HepG2 (cell line): ENCODE measurements at regions not wholly inside any gene's neighbourhood (a gene's known extent, or its start where the extent isn't known, plus 50 kb on each side); places are given as distances from the start of the nearest gene placed in this dataset.

ENCODE experiments used
- ATAC-seq: fragments of 200-7000 bp; cut with Tn5 transposase; 3 replicates; pipeline ENCODE4 v1.9.1; 2020; ENCODE audit warnings: mild to moderate bottlenecking, moderate library complexity
- BruUV-seq: library from RNA; stranded (reverse); fragments of 400-500 nt; replicated peaks from 2 replicates; lab custom pipeline; 2021; lab: Mats Ljungman, UMichigan
- CTCF ChIA-PET: fragments of 300-600 bp; formaldehyde crosslinking; extraction: SDS; loops from one replicate; lab custom pipeline; 2021; ENCODE audit warnings: low total read pairs, inconsistent platforms, low intra/inter-chr PET ratio; lab: Yijun Ruan, JAX
- POLR2A ChIA-PET: fragments of 350-600 bp; sonication (Branson Sonifier 250); formaldehyde crosslinking; loops from one replicate; lab custom pipeline; 2020; ENCODE audit warnings: antibody characterized with exemption, inconsistent platforms; lab: Yijun Ruan, JAX
- DNase-seq: peaks from one replicate; pipeline ENCODE4 v3.0.0-alpha.2; 2015; ENCODE audit warnings: low spot score
- FAIRE-seq: peaks from 3 replicates; lab custom pipeline; 2011; peaks lifted over from hg19 to GRCh38; lab: Jason Lieb, UNC
- H2AFZ ChIP-seq: one replicate; pipeline ENCODE4 v1.6.1; 2011; ENCODE audit warnings: low read length, inconsistent platforms
- H3K27ac ChIP-seq: fragments of 300-600 bp; 3 replicates; pipeline ENCODE4 v1.8.0; 2011; ENCODE audit warnings: mixed run types, mild to moderate bottlenecking, mixed read lengths, low read length, inconsistent platforms; ENCODE audit not compliant: insufficient read depth; ENCODE audit errors: extremely low read length
- H3K27me3 ChIP-seq, 2 experiments: fragments of 200-600 bp in 1 of 2; 2 replicates in 1 of 2; 3 replicates in 1 of 2; pipeline versions ENCODE4 v1.6.0 to v1.8.0; 2011; ENCODE audit warnings: low read length in 2 of 2, mild to moderate bottlenecking in 2 of 2, moderate library complexity in 2 of 2, inconsistent platforms in 1 of 2; ENCODE audit not compliant: insufficient read depth in 2 of 2, control insufficient read depth in 1 of 2
- H3K36me3 ChIP-seq, 2 experiments: fragments of 200-600 bp in 1 of 2; replicated peaks in 1 of 2; 2 replicates in 1 of 2; 3 replicates in 1 of 2; pipeline versions ENCODE4 v1.5.1 to v1.8.0; 2011; ENCODE audit warnings: low read length in 2 of 2, inconsistent platforms in 1 of 2; ENCODE audit not compliant: insufficient read depth in 2 of 2, control insufficient read depth in 1 of 2
- H3K4me1 ChIP-seq: 2 replicates; pipeline ENCODE4 v1.5.1; 2012; ENCODE audit warnings: low read length, inconsistent platforms; ENCODE audit not compliant: insufficient read depth
- H3K4me2 ChIP-seq: 2 replicates; pipeline ENCODE4 v1.6.0; 2011; ENCODE audit warnings: low read depth, low read length, inconsistent platforms
- H3K4me3 ChIP-seq, 3 experiments: fragments of 200-600 bp in 1 of 3; sonication (generic), shearing (Covaris generic) in 1 of 3; replicated peaks in 1 of 3; 2 replicates each; pipeline ENCODE4 v1.5.1; 2011 to 2016; ENCODE audit warnings: low read length in 3 of 3, inconsistent platforms in 2 of 3, low read depth in 2 of 3, mild to moderate bottlenecking in 2 of 3, control low read depth in 1 of 3, mixed read lengths in 1 of 3; ENCODE audit not compliant: insufficient read depth in 1 of 3
- H3K79me2 ChIP-seq: one replicate; pipeline ENCODE4 v1.6.1; 2011; ENCODE audit warnings: low read length, inconsistent platforms; ENCODE audit not compliant: insufficient read depth
- H3K9ac ChIP-seq: 2 replicates; pipeline ENCODE4 v1.6.0; 2011; ENCODE audit warnings: mild to moderate bottlenecking, low read depth, low read length, inconsistent platforms; ENCODE audit not compliant: insufficient read depth
- H3K9me3 ChIP-seq: 2 replicates; pipeline ENCODE4 v1.5.1; 2012; ENCODE audit warnings: mild to moderate bottlenecking, low read length
- H4K20me1 ChIP-seq: 2 replicates; pipeline ENCODE4 v1.6.0; 2011; ENCODE audit warnings: inconsistent platforms, mild to moderate bottlenecking, low read length, moderate library complexity; ENCODE audit not compliant: insufficient read depth
- AHR ChIP-seq: IDR thresholded peaks from 2 replicates; pipeline ENCODE4 v1.6.1; 2018; ENCODE audit warnings: missing genetic modification reagents, missing compliant biosample characterization
- CHCHD3 ChIP-seq: sonication (generic); formaldehyde crosslinking; IDR thresholded peaks from 2 replicates; pipeline ENCODE4 v1.8.0; 2022; ENCODE audit warnings: mild to moderate bottlenecking, missing genetic modification reagents, moderate library complexity
- ELF1 ChIP-seq: sonication (generic); formaldehyde crosslinking; IDR thresholded peaks from 2 replicates; pipeline ENCODE4 v1.4.0; 2020; ENCODE audit warnings: missing genetic modification reagents
- ELF4 ChIP-seq: sonication (generic); formaldehyde crosslinking; IDR thresholded peaks from 2 replicates; pipeline ENCODE4 v1.5.0; 2020; ENCODE audit warnings: missing genetic modification reagents, mild to moderate bottlenecking, moderate library complexity, borderline replicate concordance
- HMGA1 ChIP-seq: sonication (generic); formaldehyde crosslinking; conservative IDR thresholded peaks from 2 replicates; pipeline ENCODE4 v1.4.0; 2020; ENCODE audit warnings: missing genetic modification reagents
- HNF4A ChIP-seq: sonication (generic); formaldehyde crosslinking; IDR thresholded peaks from 2 replicates; pipeline ENCODE4 v1.4.0; 2020; ENCODE audit warnings: missing genetic modification reagents
- KDM1A ChIP-seq: IDR thresholded peaks from 2 replicates; pipeline ENCODE4 v1.6.1; 2016; ENCODE audit warnings: missing compliant biosample characterization
- NCOA1 ChIP-seq: sonication (generic); formaldehyde crosslinking; IDR thresholded peaks from 2 replicates; pipeline ENCODE4 v1.9.0; 2021; ENCODE audit warnings: missing genetic modification reagents
- NFRKB ChIP-seq: fragments of 450-650 bp; IDR thresholded peaks from 2 replicates; pipeline ENCODE4 v1.6.1; 2017
- SP140L ChIP-seq: sonication (generic); formaldehyde crosslinking; IDR thresholded peaks from 2 replicates; pipeline ENCODE4 v1.4.0; 2020; ENCODE audit warnings: missing genetic modification reagents, borderline replicate concordance
- ZNF367 ChIP-seq: sonication (generic); formaldehyde crosslinking; IDR thresholded peaks from 2 replicates; pipeline ENCODE4 v1.4.0; 2020; ENCODE audit warnings: missing genetic modification reagents, borderline replicate concordance
- ZNF7 ChIP-seq: IDR thresholded peaks from 2 replicates; pipeline ENCODE4 v1.6.1; 2016; ENCODE audit warnings: missing biosample characterization, missing genetic modification reagents
- ZNF737 ChIP-seq: sonication (generic); formaldehyde crosslinking; IDR thresholded peaks from 2 replicates; pipeline ENCODE4 v1.5.0; 2020; ENCODE audit warnings: missing genetic modification reagents, mild to moderate bottlenecking, borderline replicate concordance
- WGBS: methylation state at CpG from one replicate; pipeline ENCODE4 v1.1.6; 2017; ENCODE audit warnings: low lambda C conversion rate; 5-methylcytosine and 5-hydroxymethylcytosine counted together
- in situ Hi-C: cut with HindIII; loops from 2 replicates; pipeline ENCODE4 v1.10.0; 2017; ENCODE audit warnings: low pct_unique_long_range_greater_than_20kb; ENCODE audit not compliant: extremely low pct_ligation_motif_present
- intact Hi-C: fragments of 100-400 bp; cut with micrococcal nuclease; formaldehyde crosslinking; loops from one replicate; pipeline ENCODE4 v1.10.0; 2022; ENCODE audit not compliant: unreplicated experiment
- TF ChIP-seq, protein P1 (sequence below): sonication (generic); formaldehyde crosslinking; IDR thresholded peaks from 2 replicates; pipeline ENCODE4 v1.5.0; 2020; ENCODE audit warnings: mild to moderate bottlenecking, missing genetic modification reagents
- TF ChIP-seq, protein P2 (sequence below): sonication (generic); formaldehyde crosslinking; IDR thresholded peaks from 2 replicates; pipeline ENCODE4 v1.9.0; 2021; ENCODE audit warnings: missing genetic modification reagents, mild to moderate bottlenecking, borderline replicate concordance

DNA sequence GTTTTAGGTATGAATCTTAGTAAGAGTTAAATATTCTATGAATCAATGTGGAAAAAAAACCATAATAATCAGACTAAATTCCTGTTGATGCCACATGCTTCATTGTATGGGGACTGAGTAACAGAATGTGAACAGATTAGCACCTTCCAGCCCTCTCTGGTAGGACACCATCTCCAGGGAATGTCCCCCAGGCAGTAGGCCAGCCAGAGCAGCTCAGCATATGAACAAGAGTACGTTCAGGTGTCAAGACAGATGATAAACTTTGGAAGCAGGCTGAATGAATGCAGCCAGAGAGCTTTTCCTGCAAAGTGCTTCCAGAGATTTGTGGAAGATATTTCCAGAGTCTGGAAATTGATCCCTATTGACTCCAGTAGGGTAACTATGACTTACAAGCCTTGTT is 204.4 kb downstream of the RPS29 start:
- no peak overlapping the region for H2AFZ ChIP-seq
- intact Hi-C loops, result no loop called here
- H3K4me1 ChIP-seq, result no peaks in the 10 kb centered on the region
- H3K79me2 ChIP-seq, result no peaks in the 10 kb centered on the region
- POLR2A ChIA-PET, result no interaction called here
- DNase-seq, result no peak
- H3K27ac ChIP-seq, result no peak overlapping the region
- H3K9me3 ChIP-seq, result no peaks in the 10 kb centered on the region
- H3K4me2 ChIP-seq, result no peak overlapping the region
- H3K4me3 ChIP-seq, result no peak overlapping the region
- no peaks in the 10 kb centered on the region for H3K27me3 ChIP-seq
- no peaks in the 10 kb centered on the region for H3K36me3 ChIP-seq
- CTCF ChIA-PET, result no interaction called here
- H4K20me1 ChIP-seq, result no peaks in the 10 kb centered on the region
- in situ Hi-C loops, result no loop called here
- TF ChIP-seq NCOA1 (CRISPR knock-in tag) (no peak), NFRKB (no peak), SP140L (CRISPR knock-in tag) (no peak), ZNF7 (no peak), KDM1A (no peak), HMGA1 (CRISPR knock-in tag) (no peak), ELF4 (CRISPR knock-in tag) (no peak), CHCHD3 (CRISPR knock-in tag) (no peak), AHR (no peak), ZNF737 (CRISPR knock-in tag) (no peak), ELF1 (CRISPR knock-in tag) (no peak), HNF4A (CRISPR knock-in tag) (no peak), ZNF367 (CRISPR knock-in tag) (no peak)
- TF ChIP-seq, protein P1, sequence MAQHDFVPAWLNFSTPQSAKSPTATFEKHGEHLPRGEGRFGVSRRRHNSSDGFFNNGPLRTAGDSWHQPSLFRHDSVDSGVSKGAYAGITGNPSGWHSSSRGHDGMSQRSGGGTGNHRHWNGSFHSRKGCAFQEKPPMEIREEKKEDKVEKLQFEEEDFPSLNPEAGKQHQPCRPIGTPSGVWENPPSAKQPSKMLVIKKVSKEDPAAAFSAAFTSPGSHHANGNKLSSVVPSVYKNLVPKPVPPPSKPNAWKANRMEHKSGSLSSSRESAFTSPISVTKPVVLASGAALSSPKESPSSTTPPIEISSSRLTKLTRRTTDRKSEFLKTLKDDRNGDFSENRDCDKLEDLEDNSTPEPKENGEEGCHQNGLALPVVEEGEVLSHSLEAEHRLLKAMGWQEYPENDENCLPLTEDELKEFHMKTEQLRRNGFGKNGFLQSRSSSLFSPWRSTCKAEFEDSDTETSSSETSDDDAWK (CRISPR knock-in tag), result no peak
- TF ChIP-seq, protein P2, sequence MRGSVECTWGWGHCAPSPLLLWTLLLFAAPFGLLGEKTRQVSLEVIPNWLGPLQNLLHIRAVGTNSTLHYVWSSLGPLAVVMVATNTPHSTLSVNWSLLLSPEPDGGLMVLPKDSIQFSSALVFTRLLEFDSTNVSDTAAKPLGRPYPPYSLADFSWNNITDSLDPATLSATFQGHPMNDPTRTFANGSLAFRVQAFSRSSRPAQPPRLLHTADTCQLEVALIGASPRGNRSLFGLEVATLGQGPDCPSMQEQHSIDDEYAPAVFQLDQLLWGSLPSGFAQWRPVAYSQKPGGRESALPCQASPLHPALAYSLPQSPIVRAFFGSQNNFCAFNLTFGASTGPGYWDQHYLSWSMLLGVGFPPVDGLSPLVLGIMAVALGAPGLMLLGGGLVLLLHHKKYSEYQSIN, result no peak
- no TSS peak for BruUV-seq
- WGBS, result 0% methylated on average over 1 of the region's 1 CpG
- H3K9ac ChIP-seq, result no peak overlapping the region
- ATAC-seq, result no peak
- FAIRE-seq, result no peak
